Endothelial cell of umbilical vein (primary cell): ENCODE measurements at regions not wholly inside any gene's neighbourhood (a gene's known extent, or its start where the extent isn't known, plus 50 kb on each side); places are given as distances from the start of the nearest gene placed in this dataset.

Experiments used
- EZH2 ChIP-seq: IDR thresholded peaks from 2 replicates; pipeline ENCODE4 v1.6.1; 2012; ENCODE audit warnings: borderline replicate concordance, low read depth, mild to moderate bottlenecking, moderate library complexity, low read length, inconsistent platforms; ENCODE audit not compliant: severe bottlenecking
- FOS ChIP-seq: IDR thresholded peaks from 2 replicates; pipeline ENCODE4 v1.6.1; 2011; ENCODE audit warnings: mild to moderate bottlenecking, low read length, moderate library complexity, borderline replicate concordance; ENCODE audit not compliant: insufficient read depth
- GATA2 ChIP-seq: IDR thresholded peaks from 2 replicates; pipeline ENCODE4 v1.7.0; 2011; ENCODE audit warnings: low read depth, mild to moderate bottlenecking, moderate library complexity, mixed read lengths, low read length; ENCODE audit not compliant: insufficient read length, insufficient read depth
- MYC ChIP-seq: IDR thresholded peaks from one replicate; pipeline ENCODE4 v1.6.1; 2011; ENCODE audit warnings: mild to moderate bottlenecking, low read depth, low read length
- POLR2A ChIP-seq: IDR thresholded peaks from 2 replicates; pipeline ENCODE4 v1.6.1; 2012; ENCODE audit warnings: low read depth, mild to moderate bottlenecking, control low read depth, low read length
- POLR2AphosphoS5 ChIP-seq: IDR thresholded peaks from 2 replicates; pipeline ENCODE4 v1.6.1; 2012; ENCODE audit warnings: low read depth, mild to moderate bottlenecking, control low read depth, low read length, moderate library complexity; ENCODE audit not compliant: insufficient read depth
- TF ChIP-seq, protein P1 (sequence below), 2 donors: IDR thresholded peaks; 1 replicate in 1 of 2; 2 replicates in 1 of 2; pipeline ENCODE4 v1.5.1; 2011; ENCODE audit warnings: low read length in 2 of 2, mild to moderate bottlenecking in 2 of 2, moderate library complexity in 2 of 2, control low read depth in 1 of 2, inconsistent platforms in 1 of 2, low read depth in 1 of 2; ENCODE audit not compliant: insufficient read depth in 1 of 2; ENCODE audit errors: extremely low read depth in 1 of 2
- TF ChIP-seq, protein P2 (sequence below): IDR thresholded peaks from 2 replicates; pipeline ENCODE4 v1.6.1; 2011; ENCODE audit not compliant: insufficient read depth, insufficient read length

DNA sequence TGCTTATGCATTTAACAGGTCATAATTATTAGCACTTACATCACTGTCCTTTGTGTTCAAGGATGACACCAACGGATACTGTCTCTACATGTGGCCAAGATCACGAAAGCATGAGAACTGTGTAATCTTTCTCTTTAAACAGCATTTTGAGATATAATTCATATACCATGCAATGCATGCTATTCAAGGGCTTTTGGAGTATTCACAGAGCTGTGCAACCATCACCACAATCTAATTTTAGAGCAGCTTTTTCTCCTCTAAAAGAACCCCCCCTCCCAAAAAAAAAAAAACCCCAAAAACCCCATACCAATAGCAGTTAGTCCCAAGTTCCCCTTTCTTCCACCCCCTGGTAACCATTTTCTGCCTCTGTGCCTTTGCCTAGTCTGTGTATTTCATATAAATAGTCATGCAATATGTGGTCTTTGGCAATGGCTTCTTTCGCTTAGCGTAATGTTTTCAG is 60.6 kb downstream of the SPRING1 start:
- TF ChIP-seq, protein P1, sequence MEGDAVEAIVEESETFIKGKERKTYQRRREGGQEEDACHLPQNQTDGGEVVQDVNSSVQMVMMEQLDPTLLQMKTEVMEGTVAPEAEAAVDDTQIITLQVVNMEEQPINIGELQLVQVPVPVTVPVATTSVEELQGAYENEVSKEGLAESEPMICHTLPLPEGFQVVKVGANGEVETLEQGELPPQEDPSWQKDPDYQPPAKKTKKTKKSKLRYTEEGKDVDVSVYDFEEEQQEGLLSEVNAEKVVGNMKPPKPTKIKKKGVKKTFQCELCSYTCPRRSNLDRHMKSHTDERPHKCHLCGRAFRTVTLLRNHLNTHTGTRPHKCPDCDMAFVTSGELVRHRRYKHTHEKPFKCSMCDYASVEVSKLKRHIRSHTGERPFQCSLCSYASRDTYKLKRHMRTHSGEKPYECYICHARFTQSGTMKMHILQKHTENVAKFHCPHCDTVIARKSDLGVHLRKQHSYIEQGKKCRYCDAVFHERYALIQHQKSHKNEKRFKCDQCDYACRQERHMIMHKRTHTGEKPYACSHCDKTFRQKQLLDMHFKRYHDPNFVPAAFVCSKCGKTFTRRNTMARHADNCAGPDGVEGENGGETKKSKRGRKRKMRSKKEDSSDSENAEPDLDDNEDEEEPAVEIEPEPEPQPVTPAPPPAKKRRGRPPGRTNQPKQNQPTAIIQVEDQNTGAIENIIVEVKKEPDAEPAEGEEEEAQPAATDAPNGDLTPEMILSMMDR (IDR thresholded peaks at IDR 0.05; ENCODE audit: extremely low read depth in 1 of 2, insufficient read depth in 1 of 2, low read depth in 1 of 2, low read length in 2 of 2), result no peak
- no peak for TF ChIP-seq POLR2A
- no peak for TF ChIP-seq POLR2AphosphoS5
- TF ChIP-seq EZH2, result no peak
- TF ChIP-seq, protein P2, sequence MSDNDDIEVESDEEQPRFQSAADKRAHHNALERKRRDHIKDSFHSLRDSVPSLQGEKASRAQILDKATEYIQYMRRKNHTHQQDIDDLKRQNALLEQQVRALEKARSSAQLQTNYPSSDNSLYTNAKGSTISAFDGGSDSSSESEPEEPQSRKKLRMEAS, result no peak
- no peak for TF ChIP-seq MYC
- TF ChIP-seq GATA2, result no peak
- TF ChIP-seq FOS, result no peak
